ENCODE measurements at regions not wholly inside any gene's neighbourhood (a gene's known extent, or its start where the extent isn't known, plus 50 kb on each side); places are given as distances from the start of the nearest gene placed in this dataset.

- Histone ChIP-seq H3K4me2 (no peak overlapping the region), H3F3A (replicated peaks; ENCODE audit: low read depth) (no peaks in the 10 kb centered on the region), H3K4me1 (ENCODE audit: insufficient read depth) (no peaks in the 10 kb centered on the region), H2AFZ (no peak overlapping the region), H3K9me2 (ENCODE audit: insufficient read depth) (no peaks in the 10 kb centered on the region), H3K79me2 (replicated peaks; ENCODE audit: insufficient read depth) (no peaks in the 10 kb centered on the region), H3K4me3 (no peak overlapping the region), H3K27me3 (ENCODE audit: insufficient read depth) (no peaks in the 10 kb centered on the region), H3K36me3 (ENCODE audit: insufficient read depth) (no peaks in the 10 kb centered on the region), H3K27ac (ENCODE audit: low read depth) (no peak overlapping the region), H4K20me1 (replicated peaks; ENCODE audit: insufficient read depth) (no peaks in the 10 kb centered on the region)
- DNase-seq (ENCODE audit: low spot score), result no peak
- H3K9me3 Mint-ChIP-seq, result peaks cover 98% of the 10 kb centered on the region
- no peak overlapping the region for H3K27ac Mint-ChIP-seq
- no peak for ATAC-seq
- H3K4me3 Mint-ChIP-seq, result no peak overlapping the region
- H3K27me3 Mint-ChIP-seq (ENCODE audit: insufficient read depth, low read depth, poor library complexity), result no peaks in the 10 kb centered on the region
- TF ChIP-seq ZNF331 (CRISPR knock-in tag; IDR thresholded peaks at IDR 0.05; ENCODE audit: low read depth) (no peak), CREB1 (CRISPR knock-in tag; IDR thresholded peaks at IDR 0.05; ENCODE audit: low read depth) (no peak)
- peaks cover 39% of the 10 kb centered on the region for H3K36me3 Mint-ChIP-seq (ENCODE audit: low read depth)
- H3K4me1 Mint-ChIP-seq, result no peaks in the 10 kb centered on the region
Measured at GRCh38 chr12:128155571-128155970, 111.4 kb upstream of the TMEM132C start.

GRCh38 chr12:128163086-128163485 lies 103.9 kb upstream of the TMEM132C start:
- no peaks in the 10 kb centered on the region for H3F3A ChIP-seq (replicated peaks; ENCODE audit: low read depth)
- no peak overlapping the region for H3K27ac ChIP-seq (ENCODE audit: low read depth)
- no peaks in the 10 kb centered on the region; the same call in 1 of the 2 replicates for H3K36me3 ChIP-seq (ENCODE audit: insufficient read depth)
- no peaks in the 10 kb centered on the region for H3K9me2 ChIP-seq (ENCODE audit: insufficient read depth)
- no peak overlapping the region for H2AFZ ChIP-seq
- no peaks in the 10 kb centered on the region for H3K4me1 ChIP-seq (ENCODE audit: insufficient read depth)
- no peaks in the 10 kb centered on the region for H3K79me2 ChIP-seq (replicated peaks; ENCODE audit: insufficient read depth)
- peaks cover 41% of the 10 kb centered on the region for H3K9me3 Mint-ChIP-seq
- no peak overlapping the region for H3K27ac Mint-ChIP-seq
- no peaks in the 10 kb centered on the region for H4K20me1 ChIP-seq (replicated peaks; ENCODE audit: insufficient read depth)
- H3K27me3 Mint-ChIP-seq (ENCODE audit: insufficient read depth, low read depth, poor library complexity), result peaks cover 3% of the 10 kb centered on the region
- no peak overlapping the region for H3K4me3 Mint-ChIP-seq
- no peak for ATAC-seq
- H3K4me3 ChIP-seq, result no peak overlapping the region
- no peak for DNase-seq (ENCODE audit: low spot score)
- no peaks in the 10 kb centered on the region for H3K4me1 Mint-ChIP-seq
- no peaks in the 10 kb centered on the region for H3K27me3 ChIP-seq (ENCODE audit: insufficient read depth)
- no peak overlapping the region for H3K4me2 ChIP-seq
- peaks cover 15% of the 10 kb centered on the region for H3K36me3 Mint-ChIP-seq (ENCODE audit: low read depth)
- TF ChIP-seq EZH2 (IDR thresholded peaks at IDR 0.05; ENCODE audit: low read depth, unreplicated experiment) (no peak), ZNF114 (CRISPR knock-in tag; IDR thresholded peaks at IDR 0.05) (no peak), CTCF (conservative IDR thresholded peaks at IDR 0.05; ENCODE audit: low read depth in 2 of 2) (no peak), POLR2AphosphoS5 (IDR thresholded peaks at IDR 0.05; ENCODE audit: low read depth) (no peak), STAT1 (IDR thresholded peaks at IDR 0.05; ENCODE audit: unreplicated experiment) (no peak), CREB1 (CRISPR knock-in tag; IDR thresholded peaks at IDR 0.05; ENCODE audit: low read depth) (no peak), ZNF331 (CRISPR knock-in tag; IDR thresholded peaks at IDR 0.05; ENCODE audit: low read depth) (no peak), NANOG (IDR thresholded peaks at IDR 0.05; ENCODE audit: borderline replicate concordance) (no peak), ZNF462 (CRISPR knock-in tag; IDR thresholded peaks at IDR 0.05) (no peak), EZH2phosphoT487 (IDR thresholded peaks at IDR 0.05; ENCODE audit: unreplicated experiment) (no peak), REST (IDR thresholded peaks at IDR 0.05; ENCODE audit: unreplicated experiment) (no peak), JUNB (IDR thresholded peaks at IDR 0.05; ENCODE audit: unreplicated experiment) (no peak)
